NCI-H1092 treated with DMSO at 0.1 percent for 48 hours (cell line): ENCODE measurements at regions not wholly inside any gene's neighbourhood (a gene's known extent, or its start where the extent isn't known, plus 50 kb on each side); places are given as distances from the start of the nearest gene placed in this dataset.
A peak's percentile ranks its signal among the peaks of the same experiment; 100 is the strongest.

ENCODE experiments used
- DNase-seq: peaks from one replicate; lab custom pipeline; 2025; lab: John Stamatoyannopoulos, UW

DNA sequence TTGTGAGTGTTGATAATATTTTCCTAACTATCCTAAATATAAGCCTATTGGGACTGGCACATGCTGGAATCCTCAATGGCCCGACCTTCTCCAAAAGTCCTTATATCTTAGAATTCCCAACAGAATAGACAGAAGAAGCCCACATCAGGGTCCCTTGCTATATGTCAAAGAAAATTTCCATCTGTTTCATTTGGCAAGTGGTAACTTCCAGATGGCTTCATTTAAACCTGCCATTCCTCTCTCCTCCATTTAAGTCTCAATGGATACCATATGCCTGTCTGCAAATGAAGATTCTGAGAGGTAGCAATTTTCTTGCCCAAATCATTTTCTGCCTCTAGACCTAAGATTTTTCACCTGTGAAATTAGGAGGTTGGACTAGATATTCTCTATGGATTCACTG, 73.1 kb upstream of the KCNA4 start:
- no peak for DNase-seq

DNA sequence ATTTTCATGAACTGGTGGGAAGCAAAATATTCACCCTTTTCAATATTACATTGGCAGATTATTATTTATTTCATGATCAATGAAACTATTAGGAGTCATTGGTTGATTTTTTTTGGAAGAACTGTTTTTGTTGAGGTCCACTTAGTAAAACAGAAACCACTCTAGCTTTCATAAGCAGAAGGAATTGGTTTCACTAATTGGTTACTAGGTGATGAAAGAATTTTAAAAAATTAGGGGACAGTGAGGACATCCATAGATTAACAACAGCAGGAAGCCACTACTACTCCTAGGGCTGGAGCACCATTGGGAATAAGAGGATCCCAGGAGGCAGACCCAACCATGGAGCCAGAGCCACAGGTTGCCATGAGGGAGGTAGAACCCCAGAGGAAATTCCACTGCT, 74.4 kb upstream of the KCNA4 start:
- no peak for DNase-seq

DNA sequence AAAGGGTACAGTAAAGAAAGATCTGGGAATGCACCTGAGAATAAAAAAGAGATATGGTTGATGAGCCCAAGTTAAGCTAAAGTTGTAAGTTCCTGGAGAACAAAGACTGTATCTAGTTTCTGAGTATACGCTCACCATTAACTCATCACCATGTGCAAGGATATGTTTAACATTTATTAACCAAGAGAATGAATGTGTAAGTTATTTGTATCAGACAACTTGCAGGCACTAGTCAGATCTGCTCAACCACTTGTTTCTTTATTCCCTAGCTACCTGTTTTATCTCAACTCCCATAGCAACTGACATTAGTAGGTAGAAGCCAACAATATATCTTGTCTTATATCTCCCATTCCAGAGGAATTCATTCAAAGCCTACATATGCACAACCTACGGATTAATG, 74.9 kb upstream of the KCNA4 start:
- no peak for DNase-seq

DNA sequence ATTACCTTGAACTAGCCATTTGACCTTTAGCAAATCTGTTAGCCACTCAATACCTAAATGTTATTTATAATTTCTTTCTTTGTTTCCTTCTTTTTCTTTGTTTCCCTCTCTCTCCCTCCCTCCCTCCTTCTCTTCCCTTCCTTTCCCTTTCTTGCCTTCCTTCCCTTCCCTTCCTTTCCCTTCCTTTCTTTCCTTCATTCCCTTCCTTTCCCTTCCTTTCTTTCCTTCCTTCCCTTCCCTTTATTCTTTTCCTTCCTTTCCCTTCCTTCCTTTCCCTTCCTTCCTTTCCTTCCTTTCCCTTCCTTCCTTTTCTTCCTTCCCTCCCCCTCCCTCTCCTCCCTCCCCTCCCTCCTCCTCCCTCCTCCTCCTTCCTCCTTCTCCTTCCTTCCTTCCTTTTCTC, 75.7 kb upstream of the KCNA4 start:
- DNase-seq, result no peak

DNA sequence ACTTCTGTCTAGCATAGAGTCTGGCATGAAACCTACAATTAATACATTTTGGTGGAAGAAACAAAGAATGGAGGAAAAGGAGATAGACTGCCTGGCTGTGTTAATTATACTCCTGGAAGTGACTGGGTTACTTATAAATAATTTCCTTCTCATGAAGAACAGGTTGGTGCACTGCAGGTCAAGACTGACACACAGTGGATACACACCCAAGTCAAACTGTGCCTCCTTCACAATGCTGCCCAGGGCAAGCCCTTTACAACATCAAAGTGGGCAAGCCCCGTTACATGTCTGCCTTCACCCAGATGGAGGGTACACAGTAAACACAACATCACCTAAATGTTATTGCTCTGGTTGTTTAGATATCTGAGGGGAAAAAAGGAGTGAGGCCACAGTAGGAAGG, 83.7 kb upstream of the KCNA4 start:
- DNase-seq, result no peak

DNA sequence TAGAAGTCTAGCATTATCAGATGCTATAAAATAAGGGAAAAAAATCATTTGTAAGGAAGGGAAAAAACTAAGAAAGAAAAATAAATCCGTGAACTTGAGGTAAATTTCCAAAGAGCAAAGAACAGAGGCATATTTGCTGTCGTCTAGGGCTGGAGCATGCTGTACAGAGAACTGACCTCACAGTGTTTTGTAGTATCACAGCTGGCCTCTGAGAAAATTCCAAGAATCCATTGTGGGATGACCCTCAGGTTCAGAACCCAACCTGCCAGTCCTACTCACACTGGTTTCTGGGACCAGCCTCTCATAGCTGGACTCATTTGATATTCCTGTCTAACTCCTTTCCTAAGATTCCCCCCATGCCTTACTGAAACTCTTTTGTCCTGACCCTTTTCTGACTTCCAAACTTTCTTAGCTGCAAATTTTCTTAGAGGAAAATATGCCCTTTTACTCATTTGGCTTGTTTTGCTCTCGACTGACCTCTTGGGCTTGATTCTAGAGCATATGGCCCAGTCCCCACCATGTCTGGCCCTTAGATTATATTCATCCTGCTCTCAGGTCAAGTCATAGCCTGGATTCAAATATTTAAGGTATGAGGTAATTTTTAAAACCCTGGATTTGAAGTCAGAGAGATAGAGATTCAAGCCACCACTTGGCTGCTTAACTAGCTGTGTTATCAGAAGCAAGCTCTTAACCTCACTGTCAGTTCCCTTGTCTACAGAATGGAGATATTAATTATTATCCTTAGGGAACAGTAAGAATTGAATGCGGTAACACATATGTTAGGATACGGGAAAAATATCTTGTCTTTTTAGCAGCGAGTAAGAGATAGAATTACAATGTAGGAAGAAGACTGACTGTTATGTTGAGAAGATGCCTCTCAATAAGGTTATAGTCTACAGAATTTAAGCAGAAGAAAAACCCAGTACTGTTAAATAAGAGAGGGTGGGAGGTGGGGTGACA, 89.7 kb upstream of the KCNA4 start:
- DNase-seq, result no peak

DNA sequence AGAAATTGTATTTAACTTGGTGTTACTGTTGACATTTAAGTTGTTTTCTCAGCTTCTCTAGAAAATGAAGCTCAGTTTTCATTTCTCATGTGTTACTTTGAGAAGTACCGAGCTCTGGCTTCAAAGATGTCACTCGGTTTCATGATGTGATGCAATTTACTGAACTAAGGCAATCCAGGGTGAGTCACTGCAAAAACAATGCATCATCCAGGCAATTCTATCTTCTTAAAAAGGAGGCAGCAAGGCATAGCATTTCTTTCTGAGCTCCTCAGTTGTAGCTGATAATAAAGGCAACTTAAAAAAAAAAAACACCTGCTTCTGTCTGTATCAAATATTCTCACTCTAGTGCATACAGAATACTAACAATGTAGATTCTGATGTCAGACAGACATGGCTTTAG, 91.1 kb upstream of the KCNA4 start:
- no peak for DNase-seq

GRCh38 chr11:30109774-30110173, 92.9 kb upstream of the KCNA4 start:
- DNase-seq, result no peak

DNA sequence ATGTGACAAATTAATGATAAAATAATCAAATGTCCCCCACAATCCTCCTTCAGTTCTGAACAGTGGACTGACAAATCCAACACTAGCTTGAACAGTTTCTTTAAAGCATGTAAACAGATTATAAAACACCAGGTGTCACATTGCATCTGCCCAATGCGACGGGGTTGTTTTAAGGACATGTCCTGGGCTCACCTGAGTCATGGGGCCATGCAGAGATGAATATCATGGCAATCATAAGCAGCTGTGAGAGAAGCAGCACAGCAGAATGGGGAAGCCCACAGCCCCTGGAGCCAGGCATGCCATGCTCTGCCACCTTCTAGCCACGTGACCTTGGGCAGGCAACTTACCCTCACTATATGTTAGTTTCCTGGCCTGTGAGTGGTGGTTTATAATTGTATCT, 93.9 kb upstream of the KCNA4 start:
- DNase-seq, result no peak

- no peak for DNase-seq
These were observed 95.0 kb upstream of the KCNA4 start for GRCh38 chr11:30111786-30112185.

GRCh38 chr11:30113326-30113898, 96.6 kb upstream of the KCNA4 start:
- DNase-seq, result no peak

- no peak for DNase-seq
These were observed 99.7 kb upstream of the KCNA4 start for GRCh38 chr11:30116512-30116911.

DNA sequence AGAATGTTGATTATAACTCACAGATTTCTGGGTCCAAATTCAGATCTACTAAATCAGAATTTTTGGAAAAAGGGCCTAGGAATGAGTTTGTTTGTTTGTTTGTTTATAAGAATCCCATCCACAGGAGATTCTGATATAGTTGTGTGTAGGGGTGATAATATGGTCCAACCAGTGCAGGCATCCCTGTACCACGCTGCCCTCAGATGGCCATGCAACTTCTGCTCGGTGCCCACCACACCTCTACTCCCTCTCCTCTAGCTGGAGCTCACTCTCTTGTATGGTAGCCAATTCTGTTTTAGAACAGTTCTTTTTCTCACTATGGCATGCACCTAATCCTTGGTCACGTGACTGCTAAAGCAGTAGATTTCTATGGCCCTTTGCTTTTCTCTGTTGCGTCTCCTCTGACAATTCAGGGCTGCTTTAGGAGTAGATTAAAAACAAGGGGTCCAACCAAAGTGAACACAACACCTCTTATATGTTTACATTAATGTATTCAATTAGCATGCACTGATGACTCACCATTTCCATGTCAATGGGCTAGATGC, 103.3 kb upstream of the KCNA4 start:
- DNase-seq, result no peak

DNA sequence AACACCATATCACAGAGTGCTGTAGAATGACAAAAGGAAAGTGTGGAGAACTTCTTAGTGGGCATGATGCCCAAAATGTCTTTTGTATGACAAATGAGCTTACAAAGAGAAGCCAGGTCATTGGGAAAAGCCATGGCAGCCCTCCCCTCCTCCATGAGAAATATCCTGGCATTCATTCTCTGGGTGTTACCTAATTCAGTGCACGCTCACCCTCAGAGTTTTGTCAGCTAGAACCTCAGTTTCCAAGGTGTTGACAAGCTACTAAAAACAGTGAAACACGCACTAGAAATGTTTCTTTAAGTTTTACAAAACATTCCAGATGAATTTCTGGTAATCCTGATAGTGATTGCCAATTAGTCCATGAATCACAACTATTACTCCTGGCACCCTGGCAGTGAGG, 105.4 kb upstream of the FSHB start:
- no peak for DNase-seq

GRCh38 chr11:30128269-30128932, 102.4 kb upstream of the FSHB start:
- peak; percentile 5 for DNase-seq

- no peak for DNase-seq
These were observed 99.3 kb upstream of the FSHB start for GRCh38 chr11:30131535-30131934.

- no peak for DNase-seq
These were observed 97.5 kb upstream of the FSHB start for GRCh38 chr11:30133281-30133680.

GRCh38 chr11:30143098-30143705, 87.6 kb upstream of the FSHB start:
- peak; percentile 51 for DNase-seq

DNA sequence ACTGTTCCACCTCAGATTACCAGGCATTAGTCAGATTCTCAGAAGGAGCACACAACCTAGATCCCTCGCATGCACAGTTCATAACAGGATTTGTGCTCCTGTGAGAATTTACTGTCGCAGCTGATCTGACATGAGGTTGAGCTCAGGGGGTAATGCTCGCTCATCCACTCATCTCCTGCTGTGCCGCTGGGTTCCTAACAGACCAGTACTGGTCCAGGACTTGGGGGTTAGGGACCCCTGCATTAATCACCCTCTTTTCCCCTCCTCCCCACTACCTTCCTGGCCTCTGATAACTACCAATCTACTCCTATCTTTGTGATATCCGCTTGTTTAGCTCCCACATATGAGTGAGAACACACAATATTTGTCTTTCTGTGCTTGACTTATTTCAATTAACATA, 83.5 kb upstream of the FSHB start:
- DNase-seq, result no peak

GRCh38 chr11:30149998-30150397, 80.8 kb upstream of the FSHB start:
- no peak for DNase-seq

GRCh38 chr11:30150425-30150824, 80.4 kb upstream of the FSHB start:
- DNase-seq, result no peak

GRCh38 chr11:30153008-30153407, 77.8 kb upstream of the FSHB start:
- no peak for DNase-seq
